GM20000 (cell line): ENCODE measurements at regions not wholly inside any gene's neighbourhood (a gene's known extent, or its start where the extent isn't known, plus 50 kb on each side); places are given as distances from the start of the nearest gene placed in this dataset.

Experiments used
- DNase-seq: peaks from one replicate; pipeline ENCODE4 v3.0.0; 2012; ENCODE audit warnings: low spot score
- TF ChIP-seq, protein P1 (sequence below): IDR thresholded peaks from 2 replicates; pipeline ENCODE4 v1.5.1; 2012; ENCODE audit warnings: mild to moderate bottlenecking, control low read depth; ENCODE audit errors: extremely low read depth, missing control alignments

DNA sequence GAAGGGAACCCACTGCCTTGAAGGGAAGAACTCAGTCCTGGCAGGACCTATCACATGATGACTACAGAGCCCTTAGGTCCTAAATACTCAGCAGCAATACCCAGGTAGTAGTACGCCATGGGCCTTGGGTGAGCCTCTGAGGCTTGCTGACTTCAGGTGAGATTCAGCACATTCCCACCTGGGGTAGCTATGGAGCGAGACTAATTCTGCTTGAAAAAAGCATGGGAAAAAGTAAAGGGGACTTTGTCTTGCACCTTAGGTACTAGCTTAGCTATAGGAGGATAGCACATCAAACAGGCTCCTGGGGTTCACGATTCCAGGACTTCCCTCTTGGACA is 98.2 kb upstream of the MEOX2 start:
- DNase-seq: no peak
- TF ChIP-seq, protein P1, sequence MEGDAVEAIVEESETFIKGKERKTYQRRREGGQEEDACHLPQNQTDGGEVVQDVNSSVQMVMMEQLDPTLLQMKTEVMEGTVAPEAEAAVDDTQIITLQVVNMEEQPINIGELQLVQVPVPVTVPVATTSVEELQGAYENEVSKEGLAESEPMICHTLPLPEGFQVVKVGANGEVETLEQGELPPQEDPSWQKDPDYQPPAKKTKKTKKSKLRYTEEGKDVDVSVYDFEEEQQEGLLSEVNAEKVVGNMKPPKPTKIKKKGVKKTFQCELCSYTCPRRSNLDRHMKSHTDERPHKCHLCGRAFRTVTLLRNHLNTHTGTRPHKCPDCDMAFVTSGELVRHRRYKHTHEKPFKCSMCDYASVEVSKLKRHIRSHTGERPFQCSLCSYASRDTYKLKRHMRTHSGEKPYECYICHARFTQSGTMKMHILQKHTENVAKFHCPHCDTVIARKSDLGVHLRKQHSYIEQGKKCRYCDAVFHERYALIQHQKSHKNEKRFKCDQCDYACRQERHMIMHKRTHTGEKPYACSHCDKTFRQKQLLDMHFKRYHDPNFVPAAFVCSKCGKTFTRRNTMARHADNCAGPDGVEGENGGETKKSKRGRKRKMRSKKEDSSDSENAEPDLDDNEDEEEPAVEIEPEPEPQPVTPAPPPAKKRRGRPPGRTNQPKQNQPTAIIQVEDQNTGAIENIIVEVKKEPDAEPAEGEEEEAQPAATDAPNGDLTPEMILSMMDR: no peak

DNA sequence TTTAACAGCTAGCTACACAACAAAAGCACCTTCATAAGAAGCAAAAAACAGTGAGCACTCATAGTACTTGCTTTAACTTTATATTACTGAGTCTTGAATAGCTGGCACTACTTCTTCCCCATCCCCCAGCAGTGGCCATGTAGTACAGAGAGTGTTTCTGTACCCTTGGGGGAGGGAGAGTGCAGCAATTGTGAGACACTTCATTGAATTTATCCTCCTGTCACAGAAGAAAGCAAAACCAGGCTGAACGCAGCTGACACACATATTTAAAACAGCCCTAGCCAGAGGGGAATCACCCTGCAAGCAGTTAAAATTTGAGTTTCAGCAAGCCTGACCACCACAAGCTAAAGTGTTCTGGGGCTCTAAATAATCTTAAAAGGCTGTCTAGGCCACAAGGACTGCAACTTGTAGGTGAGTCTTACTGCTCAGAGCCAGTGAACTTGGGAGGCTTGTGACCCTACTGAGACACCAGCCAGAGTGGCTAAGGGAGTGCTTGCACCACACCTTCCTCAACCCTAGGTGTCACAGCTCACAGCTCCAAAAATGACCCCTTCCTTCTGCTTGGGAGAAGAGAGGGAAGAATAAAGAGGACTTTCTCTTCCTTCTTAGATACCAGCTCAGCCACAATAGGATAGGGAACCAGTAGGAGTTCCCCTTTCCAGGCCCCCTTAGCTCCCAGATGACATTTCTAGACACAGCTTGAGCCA is 97.7 kb upstream of the MEOX2 start:
- TF ChIP-seq, protein P1: no peak
- no peak for DNase-seq

- TF ChIP-seq, protein P1: no peak
Observed at GRCh38 chr7:15782656-15783055, 96.2 kb upstream of the MEOX2 start.

GRCh38 chr7:15781944-15782343 is 95.5 kb upstream of the MEOX2 start:
- TF ChIP-seq, protein P1: no peak
- DNase-seq: no peak

More at GRCh38 chr7:15782656-15783055, 96.2 kb upstream of the MEOX2 start:
- DNase-seq: no peak

DNA sequence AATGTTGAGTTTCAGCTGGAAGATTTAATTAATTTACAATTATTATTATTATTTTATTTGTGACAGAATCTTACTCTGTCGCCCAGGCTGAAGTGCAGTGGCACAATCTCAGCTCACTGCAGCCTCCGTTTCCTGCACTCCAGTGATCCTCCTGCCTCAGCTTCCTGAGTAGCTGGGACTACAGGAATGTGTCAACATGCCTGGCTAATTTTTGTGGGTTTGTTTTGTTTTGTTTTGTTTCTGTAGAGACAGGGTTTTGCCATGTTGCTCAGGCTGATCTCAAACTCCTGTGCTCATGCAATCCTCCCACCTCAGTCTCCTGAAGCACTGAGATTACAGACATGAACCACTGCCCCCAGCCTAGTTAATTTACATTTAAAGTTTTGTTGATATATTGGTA is 93.8 kb upstream of the MEOX2 start:
- TF ChIP-seq, protein P1: no peak
- DNase-seq: no peak

DNA sequence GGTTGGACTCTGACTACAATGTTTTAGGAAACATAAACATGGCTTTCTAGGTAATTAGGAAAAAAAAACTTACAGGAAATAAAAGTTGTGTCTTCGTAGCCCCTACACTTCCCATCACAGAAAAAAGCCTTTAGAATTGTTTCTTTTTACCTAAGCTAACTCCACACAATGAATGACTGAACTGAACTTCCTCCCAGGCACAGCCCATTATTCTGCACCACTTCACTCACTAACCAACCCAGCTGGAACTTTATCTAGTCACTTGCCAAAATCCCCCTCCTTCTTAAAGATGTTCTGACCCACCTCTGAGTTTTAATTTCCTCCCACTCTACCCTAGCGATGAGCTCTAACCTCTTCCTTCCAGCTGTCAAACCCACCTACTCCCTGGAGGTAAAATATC is 91.7 kb upstream of the MEOX2 start:
- no peak for DNase-seq
- TF ChIP-seq, protein P1: no peak

DNA sequence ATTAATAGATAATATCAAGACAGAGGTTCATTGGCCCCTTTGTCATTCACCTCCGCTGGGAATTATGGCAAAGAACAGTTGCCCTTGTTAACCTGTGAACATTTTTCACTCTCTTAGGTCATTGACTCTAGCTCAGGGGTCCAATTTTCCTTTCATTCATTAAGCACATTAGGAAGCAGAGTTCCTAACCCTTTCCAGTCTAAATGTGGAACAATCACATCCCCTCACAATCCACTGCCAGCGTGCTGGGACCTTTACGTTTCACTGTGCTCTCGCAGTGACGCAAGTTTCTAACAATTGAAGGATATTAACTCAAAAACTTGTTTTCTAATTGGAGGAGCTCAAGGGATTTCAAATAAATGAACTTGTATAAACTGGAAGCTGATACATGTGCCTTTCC is 79.3 kb upstream of the MEOX2 start:
- no peak for DNase-seq
- TF ChIP-seq, protein P1: no peak
